Upper lobe of right lung (tissue), 1 donor: ENCODE measurements at regions not wholly inside any gene's neighbourhood (a gene's known extent, or its start where the extent isn't known, plus 50 kb on each side); places are given as distances from the start of the nearest gene placed in this dataset.

ENCODE experiments used
- ATAC-seq: fragments of 200-7000 bp; cut with Tn5 transposase; one replicate; pipeline ENCODE4 v1.9.1; 2020; ENCODE audit warnings: mild to moderate bottlenecking, moderate library complexity
- DNase-seq: peaks from one replicate; pipeline ENCODE4 v3.0.0-alpha.2; 2020
- H3K27ac ChIP-seq: fragments of 200-600 bp; one replicate; pipeline ENCODE4 v1.8.0; 2022
- H3K27me3 ChIP-seq: fragments of 200-600 bp; one replicate; pipeline ENCODE4 v1.8.0; 2022; ENCODE audit warnings: mild to moderate bottlenecking
- H3K36me3 ChIP-seq: fragments of 200-600 bp; one replicate; pipeline ENCODE4 v1.8.0; 2022
- H3K4me1 ChIP-seq: fragments of 200-600 bp; one replicate; pipeline ENCODE4 v1.8.0; 2022
- H3K4me3 ChIP-seq: fragments of 200-600 bp; one replicate; pipeline ENCODE4 v1.8.0; 2022; ENCODE audit warnings: mild to moderate bottlenecking
- H3K9me3 ChIP-seq: fragments of 200-600 bp; one replicate; pipeline ENCODE4 v1.8.0; 2022
- CTCF ChIP-seq: fragments of 200-600 bp; IDR thresholded peaks from one replicate; pipeline ENCODE4 v1.8.0; 2022; ENCODE audit warnings: antibody characterized with exemption
- intact Hi-C: fragments of 100-400 bp; cut with DNase I; formaldehyde crosslinking; loops from one replicate; pipeline ENCODE4 v1.11.0; 2022
- donor health status: DM: no; HTN: yes; CAD: no; lungs with severe emphysema.

- H3K4me1 ChIP-seq: no peaks in the 10 kb centered on the region
- H3K9me3 ChIP-seq: no peaks in the 10 kb centered on the region
- no peak overlapping the region for H3K4me3 ChIP-seq
- no peak for DNase-seq
- H3K27ac ChIP-seq: no peak overlapping the region
- TF ChIP-seq CTCF: no peak
- no peaks in the 10 kb centered on the region for H3K36me3 ChIP-seq
- no peaks in the 10 kb centered on the region for H3K27me3 ChIP-seq
- intact Hi-C loops: no loop called here
- no peak for ATAC-seq
Observed at GRCh38 chr16:51228097-51228659, 77.1 kb upstream of the SALL1 start.

GRCh38 chr16:51225878-51226277 is 74.8 kb upstream of the SALL1 start:
- no peak for ATAC-seq
- no peak for TF ChIP-seq CTCF
- no peak for DNase-seq

DNA sequence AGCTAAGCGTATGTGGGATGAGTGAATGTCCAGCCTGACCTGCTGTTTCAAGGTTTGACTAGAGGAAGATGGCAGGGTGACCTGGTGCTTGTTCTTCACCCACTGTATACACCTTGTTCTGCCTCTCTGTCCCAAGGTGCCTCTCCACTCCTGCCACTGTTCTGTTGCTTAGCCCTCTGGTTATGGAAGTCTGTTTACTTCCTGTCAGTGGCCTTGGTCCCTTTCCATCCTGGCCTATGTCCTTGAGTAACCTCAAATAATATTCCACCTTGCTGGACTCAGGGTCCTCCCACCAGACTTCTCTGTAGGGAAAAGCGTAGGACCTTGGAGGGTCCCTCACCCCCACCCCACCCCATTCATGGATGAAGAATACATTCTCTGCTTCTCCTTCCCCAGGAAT is 73.2 kb upstream of the SALL1 start:
- TF ChIP-seq CTCF: no peak
- Histone ChIP-seq H3K27me3 (no peaks in the 10 kb centered on the region), H3K36me3 (no peaks in the 10 kb centered on the region), H3K27ac (no peak overlapping the region), H3K9me3 (no peaks in the 10 kb centered on the region), H3K4me1 (no peaks in the 10 kb centered on the region), H3K4me3 (no peak overlapping the region)
- ATAC-seq (no peak), DNase-seq (no peak)
- intact Hi-C loops: no loop called here

More at GRCh38 chr16:51225878-51226277, 74.8 kb upstream of the SALL1 start:
- no peaks in the 10 kb centered on the region for H3K27me3 ChIP-seq
- no peak overlapping the region for H3K4me3 ChIP-seq
- no peaks in the 10 kb centered on the region for H3K36me3 ChIP-seq
- H3K4me1 ChIP-seq: no peaks in the 10 kb centered on the region
- H3K27ac ChIP-seq: no peak overlapping the region
- intact Hi-C loops: no loop called here
- H3K9me3 ChIP-seq: no peaks in the 10 kb centered on the region

GRCh38 chr16:51222016-51222415 is 70.9 kb upstream of the SALL1 start:
- intact Hi-C loops: no loop called here
- H3K36me3 ChIP-seq: no peaks in the 10 kb centered on the region
- no peak for TF ChIP-seq CTCF
- H3K27ac ChIP-seq: no peak overlapping the region
- ATAC-seq: no peak
- no peaks in the 10 kb centered on the region for H3K4me1 ChIP-seq
- no peak for DNase-seq
- H3K4me3 ChIP-seq: no peak overlapping the region
- no peaks in the 10 kb centered on the region for H3K9me3 ChIP-seq
- H3K27me3 ChIP-seq: no peaks in the 10 kb centered on the region

DNA sequence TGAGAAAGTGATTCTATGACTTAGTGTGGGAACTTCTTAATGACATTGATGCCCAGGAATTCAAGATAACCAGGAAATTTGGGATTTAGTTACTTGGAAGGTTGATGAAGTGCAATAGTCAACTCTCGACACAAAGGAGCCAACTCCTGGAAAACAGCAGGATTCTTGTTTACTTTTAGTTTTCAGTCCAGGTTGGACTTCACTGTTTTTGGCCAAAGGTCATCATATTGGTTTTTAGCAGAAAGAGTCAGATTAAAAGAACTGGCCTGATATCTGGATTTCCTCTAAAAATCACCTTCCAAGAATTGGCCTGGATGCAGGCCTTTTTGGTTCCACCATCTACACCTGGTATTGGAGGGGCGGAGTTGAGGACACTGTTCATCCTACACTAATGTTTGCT is 60.1 kb upstream of the SALL1 start:
- TF ChIP-seq CTCF: no peak
- DNase-seq (no peak), ATAC-seq (no peak)
- Histone ChIP-seq H3K4me3 (no peak overlapping the region), H3K9me3 (peaks cover under 1% of the 10 kb centered on the region), H3K36me3 (no peaks in the 10 kb centered on the region), H3K27ac (no peak overlapping the region), H3K27me3 (no peaks in the 10 kb centered on the region), H3K4me1 (no peaks in the 10 kb centered on the region)
- intact Hi-C loops: no loop called here

GRCh38 chr16:51210087-51210486 is 59.0 kb upstream of the SALL1 start:
- no peak for DNase-seq
- intact Hi-C loops: no loop called here
- no peaks in the 10 kb centered on the region for H3K9me3 ChIP-seq
- H3K27me3 ChIP-seq: no peaks in the 10 kb centered on the region
- no peak overlapping the region for H3K4me3 ChIP-seq
- no peak for TF ChIP-seq CTCF
- H3K4me1 ChIP-seq: no peaks in the 10 kb centered on the region
- H3K27ac ChIP-seq: no peak overlapping the region
- no peaks in the 10 kb centered on the region for H3K36me3 ChIP-seq
- ATAC-seq: no peak
